Mucosa of descending colon (tissue), 3 donors: ENCODE measurements at regions not wholly inside any gene's neighbourhood (a gene's known extent, or its start where the extent isn't known, plus 50 kb on each side); places are given as distances from the start of the nearest gene placed in this dataset.
A peak's percentile ranks its signal among the peaks of the same experiment; 100 is the strongest.

Experiments
- ATAC-seq: fragments of 200-7000 bp; cut with Tn5 transposase; one replicate; pipeline ENCODE4 v1.9.1; 2020; ENCODE audit warnings: mild to moderate bottlenecking, moderate library complexity
- DNase-seq, 3 donors: peaks; one replicate each; pipeline ENCODE4 v3.0.0-alpha.2; 2020
- H3K36me3 ChIP-seq: fragments of 200-600 bp; one replicate; pipeline ENCODE4 v1.8.0; 2021; ENCODE audit warnings: low read depth, mild to moderate bottlenecking
- H3K4me1 ChIP-seq: fragments of 200-600 bp; one replicate; pipeline ENCODE4 v1.8.0; 2021; ENCODE audit warnings: low read depth, mild to moderate bottlenecking
- H3K4me3 ChIP-seq: fragments of 200-600 bp; one replicate; pipeline ENCODE4 v1.8.0; 2021; ENCODE audit warnings: mild to moderate bottlenecking
- H3K9me3 ChIP-seq: fragments of 200-600 bp; one replicate; pipeline ENCODE4 v1.8.0; 2021; ENCODE audit warnings: mild to moderate bottlenecking
- CTCF ChIP-seq: fragments of 200-600 bp; IDR thresholded peaks from one replicate; pipeline ENCODE4 v1.8.0; 2022; ENCODE audit warnings: antibody characterized with exemption, mild to moderate bottlenecking
- intact Hi-C, 2 donors: fragments of 100-400 bp; cut with DNase I in 1 of 2; cut with micrococcal nuclease in 1 of 2; formaldehyde crosslinking; loops; one replicate each; pipeline versions ENCODE4 v1.11.0 to v1.11.1; 2022; cut with DNase I, micrococcal nuclease
- donor health status: DM: no; HTN: no; CAD: no; lungs with moderate emphysema.
- donor health status: DM: no; HTN: no; CAD: no.
- donor health status: DM: no; HTN: yes; CAD: no.

- DNase-seq (peak in 2 of 3 donors; percentile 13 to 74), ATAC-seq (peak; percentile 95)
- no peak for TF ChIP-seq CTCF
- peaks cover 26% of the 10 kb centered on the region for H3K4me1 ChIP-seq
- intact Hi-C loops: no loop called here
- H3K9me3 ChIP-seq: no peaks in the 10 kb centered on the region
- peaks cover 3% of the 10 kb centered on the region for H3K36me3 ChIP-seq
- no peak overlapping the region for H3K4me3 ChIP-seq
Observed at GRCh38 chr5:52725065-52725746, 62.5 kb upstream of the ITGA1 start.

GRCh38 chr5:52725808-52726207, 61.9 kb upstream of the ITGA1 start:
- intact Hi-C loops: no loop called here
- peak; percentile 13 for ATAC-seq

DNA sequence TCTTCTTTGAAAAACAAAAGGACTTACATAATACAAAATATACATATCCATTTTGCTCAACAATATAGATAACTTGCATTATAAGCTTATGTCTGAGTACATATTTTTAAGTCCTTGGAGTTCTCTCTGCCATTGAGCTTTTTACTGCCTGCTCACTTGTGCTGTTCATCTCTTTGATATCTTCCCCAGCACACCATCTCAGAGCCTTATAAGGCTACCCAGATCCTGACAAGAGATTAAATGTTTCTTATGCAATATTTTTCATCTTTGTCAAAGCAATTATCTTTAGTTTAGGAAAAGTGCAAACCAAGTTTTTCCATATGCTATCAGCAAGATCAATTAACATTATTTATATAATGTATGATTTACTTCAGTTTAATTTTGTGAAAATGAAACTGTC, 60.7 kb upstream of the ITGA1 start:
- no peak for TF ChIP-seq CTCF
- intact Hi-C loops: no loop called here
- Histone ChIP-seq H3K36me3 (peaks cover 3% of the 10 kb centered on the region), H3K9me3 (no peaks in the 10 kb centered on the region), H3K4me3 (no peak overlapping the region), H3K4me1 (peaks cover 30% of the 10 kb centered on the region)
- ATAC-seq (no peak), DNase-seq (no peak)

More at GRCh38 chr5:52725808-52726207, 61.9 kb upstream of the ITGA1 start:
- peak; percentile 31 to 35 (median 31) for DNase-seq
- Histone ChIP-seq H3K36me3 (peaks cover 3% of the 10 kb centered on the region), H3K4me3 (no peak overlapping the region), H3K9me3 (no peaks in the 10 kb centered on the region), H3K4me1 (peaks cover 26% of the 10 kb centered on the region)
- no peak for TF ChIP-seq CTCF

DNA sequence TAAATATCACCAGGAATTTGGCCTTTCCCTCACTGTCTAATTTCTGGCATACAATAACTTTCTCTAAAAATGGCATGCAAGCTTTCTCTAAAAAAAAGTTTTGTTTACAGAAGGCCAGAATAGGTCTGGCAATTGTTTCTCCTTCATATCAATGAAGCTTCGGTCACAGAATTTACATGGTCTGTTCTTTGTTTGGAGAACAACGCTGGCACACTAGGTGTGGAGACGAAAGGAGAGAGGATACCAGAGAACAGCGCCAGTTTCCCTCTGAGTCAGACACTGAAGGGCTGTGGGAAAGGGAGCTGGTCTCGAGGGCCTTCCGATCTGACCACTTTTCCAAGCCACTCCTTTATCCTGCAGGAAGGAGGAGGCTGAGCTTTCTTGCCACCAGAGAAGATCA, 60.1 kb upstream of the ITGA1 start:
- no peaks in the 10 kb centered on the region for H3K9me3 ChIP-seq
- peaks cover 30% of the 10 kb centered on the region for H3K4me1 ChIP-seq
- TF ChIP-seq CTCF: no peak
- ATAC-seq (peak; percentile 62), DNase-seq (peak in 2 of 3 donors; percentile 23 to 33)
- no peak overlapping the region for H3K4me3 ChIP-seq
- intact Hi-C loops: no loop called here
- H3K36me3 ChIP-seq: peaks cover 3% of the 10 kb centered on the region

GRCh38 chr5:52728224-52728623, 59.5 kb upstream of the ITGA1 start:
- no peak overlapping the region for H3K4me3 ChIP-seq
- no peak for DNase-seq
- peaks cover 3% of the 10 kb centered on the region for H3K36me3 ChIP-seq
- no peak for ATAC-seq
- H3K9me3 ChIP-seq: no peaks in the 10 kb centered on the region
- peaks cover 30% of the 10 kb centered on the region for H3K4me1 ChIP-seq
- intact Hi-C loops: no loop called here
- no peak for TF ChIP-seq CTCF
